PC-3 (cell line): ENCODE measurements at regions not wholly inside any gene's neighbourhood (a gene's known extent, or its start where the extent isn't known, plus 50 kb on each side); places are given as distances from the start of the nearest gene placed in this dataset.

Source experiments
- CTCF ChIP-seq: fragments of 300-600 bp; sonication (generic); conservative IDR thresholded peaks from 2 replicates; pipeline ENCODE4 v1.5.1; 2017; ENCODE audit warnings: antibody characterized with exemption, low read depth, mild to moderate bottlenecking, low read length
- EZH2 ChIP-seq: fragments of 300-600 bp; sonication (generic); IDR thresholded peaks from one replicate; pipeline ENCODE4 v1.6.1; 2017; ENCODE audit warnings: antibody characterized with exemption, mild to moderate bottlenecking, low read length; ENCODE audit not compliant: unreplicated experiment
- EZH2phosphoT487 ChIP-seq: fragments of 300-600 bp; sonication (generic); IDR thresholded peaks from 2 replicates; pipeline ENCODE4 v1.6.1; 2018; ENCODE audit warnings: mild to moderate bottlenecking, antibody characterized with exemption, low read length, borderline replicate concordance

- no peak for TF ChIP-seq CTCF
- no peak for TF ChIP-seq EZH2
- no peak for TF ChIP-seq EZH2phosphoT487
Measured at GRCh38 chr1:228953207-228953606, 217.9 kb downstream of the RHOU start.
